H9 (cell line): ENCODE measurements at regions not wholly inside any gene's neighbourhood (a gene's known extent, or its start where the extent isn't known, plus 50 kb on each side); places are given as distances from the start of the nearest gene placed in this dataset.

Experiments used
- DNase-seq: peaks from one replicate; pipeline ENCODE4 v3.0.0-alpha.2; 2017
- H2AFZ ChIP-seq: one replicate; pipeline ENCODE4 v1.6.1; 2013; ENCODE audit warnings: mild to moderate bottlenecking, low read length, control low read depth, moderate library complexity
- H2AK5ac ChIP-seq: 2 replicates; pipeline ENCODE4 v1.6.1; 2013; ENCODE audit warnings: low read length, control low read depth, mixed read lengths; ENCODE audit not compliant: insufficient read length
- H2BK120ac ChIP-seq: one replicate; pipeline ENCODE4 v1.6.1; 2013; ENCODE audit warnings: low read depth, mild to moderate bottlenecking, low read length, control low read depth, inconsistent platforms; ENCODE audit not compliant: poor library complexity, severe bottlenecking
- H2BK12ac ChIP-seq: 2 replicates; pipeline ENCODE4 v1.6.1; 2013; ENCODE audit warnings: low read length, control low read depth, mixed read lengths, low read depth; ENCODE audit not compliant: insufficient read length
- H2BK15ac ChIP-seq: 2 replicates; pipeline ENCODE4 v1.6.1; 2013; ENCODE audit warnings: low read depth, low read length, control low read depth
- H2BK20ac ChIP-seq: one replicate; pipeline ENCODE4 v1.6.1; 2013; ENCODE audit warnings: low read depth, mild to moderate bottlenecking, low read length, control low read depth, inconsistent platforms; ENCODE audit not compliant: poor library complexity, severe bottlenecking
- H2BK5ac ChIP-seq: 2 replicates; pipeline ENCODE4 v1.6.1; 2013; ENCODE audit warnings: low read length, control low read depth, mixed read lengths; ENCODE audit not compliant: insufficient read length
- H3K14ac ChIP-seq: 2 replicates; pipeline ENCODE4 v1.6.1; 2013; ENCODE audit warnings: low read length, control low read depth; ENCODE audit not compliant: insufficient read depth
- H3K18ac ChIP-seq: 2 replicates; pipeline ENCODE4 v1.6.1; 2013; ENCODE audit warnings: low read depth, mild to moderate bottlenecking, mixed read lengths, low read length, control low read depth; ENCODE audit not compliant: insufficient read length
- H3K23ac ChIP-seq: 2 replicates; pipeline ENCODE4 v1.6.1; 2013; ENCODE audit warnings: low read length, control low read depth, mixed read lengths, low read depth; ENCODE audit not compliant: insufficient read length
- H3K23me2 ChIP-seq: 2 replicates; pipeline ENCODE4 v1.6.1; 2013; ENCODE audit warnings: low read depth, mild to moderate bottlenecking, mixed read lengths, low read length, control low read depth; ENCODE audit not compliant: insufficient read length, poor library complexity, severe bottlenecking
- H3K27ac ChIP-seq: 2 replicates; pipeline ENCODE4 v1.5.1; 2013; ENCODE audit warnings: low read length, control low read depth, mixed read lengths, low read depth; ENCODE audit not compliant: insufficient read length
- H3K27me3 ChIP-seq: 2 replicates; pipeline ENCODE4 v1.6.1; 2013; ENCODE audit warnings: low read length, control low read depth, inconsistent platforms; ENCODE audit not compliant: insufficient read depth
- H3K4ac ChIP-seq: 2 replicates; pipeline ENCODE4 v1.6.1; 2013; ENCODE audit warnings: low read depth, mild to moderate bottlenecking, control low read depth, inconsistent platforms, low read length, moderate library complexity
- H3K4me1 ChIP-seq: 2 replicates; pipeline ENCODE4 v1.6.1; 2013; ENCODE audit warnings: low read length, control low read depth, inconsistent platforms; ENCODE audit not compliant: insufficient read depth
- H3K4me2 ChIP-seq: 2 replicates; pipeline ENCODE4 v1.6.1; 2013; ENCODE audit warnings: low read length, control low read depth, mixed read lengths; ENCODE audit not compliant: insufficient read length, insufficient read depth
- H3K56ac ChIP-seq: 2 replicates; pipeline ENCODE4 v1.6.1; 2013; ENCODE audit warnings: low read depth, mild to moderate bottlenecking, mixed read lengths, low read length, control low read depth; ENCODE audit not compliant: insufficient read length
- H3K79me1 ChIP-seq: 2 replicates; pipeline ENCODE4 v1.6.1; 2013; ENCODE audit warnings: low read depth, mild to moderate bottlenecking, moderate library complexity, low read length, control low read depth, inconsistent platforms; ENCODE audit not compliant: insufficient read depth, poor library complexity, severe bottlenecking
- H3K79me2 ChIP-seq: 2 replicates; pipeline ENCODE4 v1.6.1; 2013; ENCODE audit warnings: low read length, control low read depth, inconsistent platforms; ENCODE audit not compliant: insufficient read depth
- H3K9ac ChIP-seq: 2 replicates; pipeline ENCODE4 v1.6.1; 2013; ENCODE audit warnings: low read length, control low read depth, mixed read lengths; ENCODE audit not compliant: insufficient read length; ENCODE audit errors: extremely low read depth
- H3K9me3 ChIP-seq: one replicate; pipeline ENCODE4 v1.6.1; 2013; ENCODE audit warnings: low read depth, low read length, inconsistent platforms; ENCODE audit not compliant: control insufficient read depth
- H3T11ph ChIP-seq: one replicate; pipeline ENCODE4 v1.6.1; 2013; ENCODE audit warnings: mild to moderate bottlenecking, low read length, control low read depth, inconsistent platforms
- H4K20me1 ChIP-seq: one replicate; pipeline ENCODE4 v1.6.1; 2013; ENCODE audit not compliant: control insufficient read depth, insufficient read length, insufficient read depth
- H4K5ac ChIP-seq: 2 replicates; pipeline ENCODE4 v1.6.1; 2013; ENCODE audit warnings: low read depth, mild to moderate bottlenecking, mixed read lengths, low read length, control low read depth; ENCODE audit not compliant: insufficient read length
- H4K8ac ChIP-seq: replicated peaks from 2 replicates; pipeline ENCODE4 v1.6.1; 2013; ENCODE audit warnings: low read length, control low read depth, mixed read lengths, low read depth; ENCODE audit not compliant: insufficient read length
- H4K91ac ChIP-seq: 2 replicates; pipeline ENCODE4 v1.6.1; 2013; ENCODE audit warnings: low read depth, mild to moderate bottlenecking, moderate library complexity, mixed read lengths, low read length, control low read depth; ENCODE audit not compliant: insufficient read length
- H3K27ac Mint-ChIP-seq, 3 experiments: 2 replicates in 2 of 3; 3 replicates in 1 of 3; pipeline ENCODE4 v1.8.0; 2020 to 2021; ENCODE audit warnings: mixed read lengths in 3 of 3, mild to moderate bottlenecking in 1 of 3, moderate library complexity in 1 of 3
- H3K27me3 Mint-ChIP-seq: 2 replicates; pipeline ENCODE4 v1.8.0; 2021; ENCODE audit warnings: low read depth, mild to moderate bottlenecking, moderate library complexity, mixed read lengths
- H3K36me3 Mint-ChIP-seq, 3 experiments: 2 replicates in 2 of 3; 3 replicates in 1 of 3; pipeline ENCODE4 v1.8.0; 2020 to 2021; ENCODE audit warnings: low read depth in 3 of 3, mixed read lengths in 3 of 3; ENCODE audit not compliant: insufficient read depth in 1 of 3
- H3K4me1 Mint-ChIP-seq, 2 experiments: 2 replicates each; pipeline ENCODE4 v1.8.0; 2020; ENCODE audit warnings: mixed read lengths in 2 of 2
- H3K4me3 Mint-ChIP-seq, 2 experiments: 2 replicates in 1 of 2; 3 replicates in 1 of 2; pipeline ENCODE4 v1.8.0; 2020 to 2021; ENCODE audit warnings: mild to moderate bottlenecking in 2 of 2, mixed read lengths in 2 of 2, moderate library complexity in 1 of 2
- H3K9me3 Mint-ChIP-seq, 2 experiments: 2 replicates in 1 of 2; 3 replicates in 1 of 2; pipeline ENCODE4 v1.8.0; 2020; ENCODE audit warnings: mild to moderate bottlenecking in 2 of 2, mixed read lengths in 2 of 2, moderate library complexity in 1 of 2
- WGBS: extraction: QIAGEN DNeasy Blood & Tissue Kit; methylation state at CpG from one replicate; pipeline ENCODE4 v1.1.7; 2013; ENCODE audit warnings: missing lambda C conversion rate, low lambda C conversion rate, mixed read lengths; ENCODE audit not compliant: insufficient read length; ENCODE audit errors: extremely low coverage; 5-methylcytosine and 5-hydroxymethylcytosine counted together
- TF ChIP-seq, protein P1 (sequence below): fragments of 200-600 bp; sonication (generic); conservative IDR thresholded peaks from 3 replicates; pipeline ENCODE4 v1.8.0; 2021; ENCODE audit warnings: antibody characterized with exemption, mild to moderate bottlenecking

DNA sequence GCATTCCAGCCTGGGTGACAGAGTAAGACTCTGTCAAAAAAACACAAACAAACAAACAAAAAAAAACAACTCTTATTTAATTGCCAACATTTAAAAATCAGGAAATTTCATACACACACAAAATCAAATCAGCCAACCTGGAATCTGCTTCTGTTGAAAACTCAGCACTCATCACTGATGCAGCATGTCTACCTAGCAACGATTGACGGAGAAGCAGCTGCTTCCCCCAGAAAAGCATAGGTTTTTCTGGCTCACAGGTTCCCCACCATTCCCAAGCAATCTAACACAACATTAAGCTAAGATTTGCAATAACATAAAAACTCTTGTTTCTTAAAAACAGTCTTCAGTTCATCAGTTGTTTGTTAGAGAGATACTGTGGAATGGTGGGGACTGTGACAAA, 143.6 kb downstream of the DHX15 start:
- no peak overlapping the region for H3K18ac ChIP-seq
- no peak overlapping the region for H2BK15ac ChIP-seq
- no peak overlapping the region for H3K14ac ChIP-seq
- no peak overlapping the region for H3K23ac ChIP-seq
- no peak overlapping the region for H2BK5ac ChIP-seq
- no peaks in the 10 kb centered on the region for H3K4me1 ChIP-seq
- no peaks in the 10 kb centered on the region for H4K20me1 ChIP-seq
- no peak overlapping the region for H3K4ac ChIP-seq
- no peak overlapping the region for H4K8ac ChIP-seq
- H3K79me1 ChIP-seq, result no peaks in the 10 kb centered on the region
- no peaks in the 10 kb centered on the region for H3K23me2 ChIP-seq
- no peak overlapping the region for H2BK12ac ChIP-seq
- H2BK20ac ChIP-seq, result no peak overlapping the region
- no peaks in the 10 kb centered on the region; the same call in 1 of the 2 replicates for H3K27me3 ChIP-seq
- no peak overlapping the region for H3K9ac ChIP-seq
- no peaks in the 10 kb centered on the region for H3K9me3 ChIP-seq
- TF ChIP-seq, protein P1, sequence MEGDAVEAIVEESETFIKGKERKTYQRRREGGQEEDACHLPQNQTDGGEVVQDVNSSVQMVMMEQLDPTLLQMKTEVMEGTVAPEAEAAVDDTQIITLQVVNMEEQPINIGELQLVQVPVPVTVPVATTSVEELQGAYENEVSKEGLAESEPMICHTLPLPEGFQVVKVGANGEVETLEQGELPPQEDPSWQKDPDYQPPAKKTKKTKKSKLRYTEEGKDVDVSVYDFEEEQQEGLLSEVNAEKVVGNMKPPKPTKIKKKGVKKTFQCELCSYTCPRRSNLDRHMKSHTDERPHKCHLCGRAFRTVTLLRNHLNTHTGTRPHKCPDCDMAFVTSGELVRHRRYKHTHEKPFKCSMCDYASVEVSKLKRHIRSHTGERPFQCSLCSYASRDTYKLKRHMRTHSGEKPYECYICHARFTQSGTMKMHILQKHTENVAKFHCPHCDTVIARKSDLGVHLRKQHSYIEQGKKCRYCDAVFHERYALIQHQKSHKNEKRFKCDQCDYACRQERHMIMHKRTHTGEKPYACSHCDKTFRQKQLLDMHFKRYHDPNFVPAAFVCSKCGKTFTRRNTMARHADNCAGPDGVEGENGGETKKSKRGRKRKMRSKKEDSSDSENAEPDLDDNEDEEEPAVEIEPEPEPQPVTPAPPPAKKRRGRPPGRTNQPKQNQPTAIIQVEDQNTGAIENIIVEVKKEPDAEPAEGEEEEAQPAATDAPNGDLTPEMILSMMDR, result no peak
- no peak overlapping the region for H3K56ac ChIP-seq
- DNase-seq, result no peak
- no peaks in the 10 kb centered on the region for H3K9me3 Mint-ChIP-seq
- no peak overlapping the region for H2AK5ac ChIP-seq
- no peaks in the 10 kb centered on the region for H3K79me2 ChIP-seq
- H4K91ac ChIP-seq, result no peak overlapping the region
- no peak overlapping the region for H3T11ph ChIP-seq
- no CpG with 5 or more reads among the region's 2 CpGs for WGBS
- no peaks in the 10 kb centered on the region for H3K36me3 Mint-ChIP-seq
- no peak overlapping the region for H2AFZ ChIP-seq
- H4K5ac ChIP-seq, result no peak overlapping the region
- no peak overlapping the region for H3K4me2 ChIP-seq
- H3K27ac Mint-ChIP-seq, result no peak overlapping the region
- H3K27me3 Mint-ChIP-seq, result peaks cover 2% of the 10 kb centered on the region; the same call in 1 of the 2 replicates
- H3K4me1 Mint-ChIP-seq, result peaks cover 7 to 8% of the 10 kb centered on the region in 2 experiments; a peak in 3 of 4 replicates
- no peak overlapping the region for H3K4me3 Mint-ChIP-seq
- no peak overlapping the region for H2BK120ac ChIP-seq
- no peak overlapping the region for H3K27ac ChIP-seq
